Left lobe of liver (tissue), 2 donors: ENCODE measurements at regions not wholly inside any gene's neighbourhood (a gene's known extent, or its start where the extent isn't known, plus 50 kb on each side); places are given as distances from the start of the nearest gene placed in this dataset.
"Not testable (repeated sequence)": the region's sequence is repeated elsewhere in the genome, so short reads cannot be mapped to it uniquely, and the experiment has no call there.

Source experiments
- ATAC-seq: fragments of 200-7000 bp; cut with Tn5 transposase; one replicate; pipeline ENCODE4 v1.9.1; 2020; ENCODE audit warnings: mild to moderate bottlenecking, moderate library complexity
- DNase-seq: peaks from one replicate; pipeline ENCODE4 v3.0.0-alpha.2; 2020; ENCODE audit warnings: low spot score
- donor health status: DM: no; HTN: no; CAD: no; lungs with moderate emphysema.
- donor health status: DM: no; HTN: yes; CAD: no.

DNA sequence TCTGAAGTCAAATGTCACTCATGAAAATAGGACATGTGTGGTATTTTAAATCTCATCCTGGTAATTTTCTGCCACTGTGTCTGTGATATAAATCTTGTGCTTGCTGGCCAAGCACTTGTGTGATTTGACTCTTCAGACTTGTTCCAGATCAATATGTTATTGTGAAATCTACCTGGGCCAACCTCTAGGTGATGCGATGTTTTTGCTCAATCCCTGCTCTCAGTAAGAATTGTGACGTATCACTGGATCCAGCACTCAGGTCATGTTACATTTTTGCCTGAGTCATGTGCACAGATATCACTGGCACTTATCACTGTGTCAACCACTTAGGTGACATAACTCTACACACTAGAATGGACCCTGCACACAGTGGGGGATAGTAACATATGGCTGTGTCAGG, 100.4 kb upstream of the BPY2C start:
- peak; percentile 64 for ATAC-seq

DNA sequence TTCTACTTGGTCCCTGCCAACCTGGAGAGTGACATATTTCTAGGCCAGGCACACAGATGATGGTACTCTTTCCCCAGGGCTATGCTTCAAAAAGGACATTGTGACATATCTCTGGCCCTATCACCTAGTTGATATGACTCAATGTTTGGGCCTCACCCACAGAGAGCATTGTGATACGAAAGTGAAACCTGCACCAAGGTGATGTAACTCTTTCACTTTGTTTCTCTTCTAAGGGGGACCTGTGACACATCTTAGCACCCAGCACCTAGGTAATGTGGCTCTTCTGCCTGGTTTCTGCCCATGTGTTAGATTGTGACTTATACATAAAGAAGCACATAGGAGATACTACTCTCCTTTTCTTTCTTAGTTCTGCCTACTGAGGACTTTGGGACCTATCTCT, 96.1 kb upstream of the BPY2C start:
- peak; percentile 67 for ATAC-seq
- DNase-seq = not testable (repeated sequence)

More for the DNA sequence above, 100.4 kb upstream of the BPY2C start:
- DNase-seq = not testable (repeated sequence)

DNA sequence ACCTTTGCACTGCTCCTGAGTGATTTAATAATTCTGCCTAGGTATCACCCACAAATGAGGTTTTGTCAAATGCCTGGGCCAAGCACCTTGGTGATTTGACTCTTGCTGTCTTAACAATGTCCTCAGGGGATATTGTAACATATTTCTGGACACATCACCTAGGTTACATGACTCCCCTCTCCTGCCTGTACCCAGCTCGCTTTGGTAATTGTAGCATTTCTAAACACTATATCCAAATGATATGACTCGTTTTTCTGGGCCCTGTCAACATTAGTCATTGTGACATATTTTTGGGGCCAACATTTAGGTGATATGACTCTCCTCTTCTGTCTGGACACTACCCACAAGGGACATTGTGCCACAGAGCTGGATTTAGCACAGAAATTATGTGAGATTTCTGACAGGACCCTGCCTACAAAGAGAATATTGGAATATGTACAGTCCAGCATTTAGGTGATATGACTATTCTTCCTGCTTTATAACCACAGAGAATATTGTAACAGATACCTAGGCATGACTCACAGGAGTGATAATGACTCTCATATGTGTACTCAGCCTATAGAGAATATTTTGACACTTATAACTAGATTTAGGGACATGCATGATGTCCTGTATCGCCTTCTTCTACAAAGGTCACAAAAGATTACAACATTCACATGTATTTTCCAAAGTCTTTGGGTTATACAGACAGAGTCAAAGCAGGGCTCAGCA, 80.4 kb upstream of the BPY2C start:
- ATAC-seq = not testable (repeated sequence)

DNA sequence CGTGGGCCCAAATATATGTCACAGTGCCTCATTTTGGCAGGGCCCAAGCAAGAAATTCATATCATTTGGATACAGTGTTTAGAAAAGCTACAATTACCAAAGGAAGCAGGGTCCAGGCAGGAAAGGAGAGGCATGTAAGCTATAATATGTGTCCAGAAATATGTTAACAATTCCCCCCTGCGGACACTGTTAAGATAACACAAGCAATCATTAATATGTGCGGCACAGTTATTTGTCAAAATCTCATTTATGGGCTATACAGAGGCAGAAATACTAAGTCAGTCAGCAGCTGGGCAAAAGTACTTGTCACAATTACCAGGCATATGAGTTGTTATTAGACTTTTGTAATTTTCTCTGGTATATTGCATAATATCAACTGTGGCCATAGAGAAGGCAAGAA, 69.0 kb upstream of the BPY2C start:
- DNase-seq, ATAC-seq: not testable (repeated sequence)

More for the DNA sequence above, 80.4 kb upstream of the BPY2C start:
- not testable (repeated sequence) for DNase-seq

DNA sequence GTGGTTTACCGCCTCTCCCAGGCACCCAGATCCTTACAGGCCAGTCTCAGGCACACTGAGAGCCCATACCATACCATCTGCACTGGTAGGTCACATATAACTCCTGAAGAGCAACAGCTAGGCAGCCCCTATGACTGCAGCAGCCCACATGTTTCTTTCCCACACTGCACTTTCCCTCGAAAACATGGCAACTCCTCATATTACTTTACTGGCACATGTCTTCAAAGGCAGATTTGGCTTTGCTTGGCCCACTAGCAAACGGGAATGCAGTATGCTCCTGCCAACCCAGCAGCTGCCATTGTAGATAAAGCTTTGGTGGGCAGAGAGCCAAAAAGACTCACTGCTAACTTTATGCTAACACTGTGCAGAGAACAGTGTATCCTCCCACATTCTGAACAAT, 56.3 kb upstream of the BPY2C start:
- not testable (repeated sequence) for ATAC-seq

More for the DNA sequence above, 56.3 kb upstream of the BPY2C start:
- DNase-seq = not testable (repeated sequence)
